ENCODE measurements at regions not wholly inside any gene's neighbourhood (a gene's known extent, or its start where the extent isn't known, plus 50 kb on each side); places are given as distances from the start of the nearest gene placed in this dataset.
"Not testable (repeated sequence)": the region's sequence is repeated elsewhere in the genome, so short reads cannot be mapped to it uniquely, and the experiment has no call there.

DNA sequence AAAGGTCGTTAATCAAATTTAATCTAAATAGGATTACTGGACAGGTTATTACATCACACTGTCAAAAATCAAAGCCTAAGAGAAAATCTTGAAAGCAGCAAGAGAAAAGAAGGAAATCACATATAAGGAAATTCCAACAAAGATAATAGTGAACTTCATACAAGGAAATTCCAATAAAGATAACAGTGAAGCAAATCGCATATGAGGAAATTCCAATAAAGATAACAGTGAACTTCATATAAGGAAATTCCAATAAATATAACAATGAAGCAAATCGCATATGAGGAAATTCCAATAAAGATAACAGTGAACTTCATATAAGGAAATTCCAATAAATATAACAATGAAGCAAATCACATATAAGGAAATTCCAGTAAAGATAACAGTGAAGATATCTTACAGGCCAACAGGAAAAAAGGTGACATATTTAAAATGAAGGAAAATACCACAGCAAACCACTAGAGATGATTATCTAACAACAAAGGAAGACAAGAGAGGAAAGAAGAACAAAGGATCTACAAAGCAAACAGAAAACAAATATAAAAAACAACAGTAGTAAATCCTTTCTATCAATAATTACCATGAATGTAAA is 787.7 kb downstream of the CCDC85A start:
- DNase-seq (ENCODE audit: low read depth in 2 of 2) = no peak

GRCh38 chr2:56981554-56981953 is 797.8 kb downstream of the CCDC85A start:
- DNase-seq (ENCODE audit: low read depth in 2 of 2) = no peak

DNA sequence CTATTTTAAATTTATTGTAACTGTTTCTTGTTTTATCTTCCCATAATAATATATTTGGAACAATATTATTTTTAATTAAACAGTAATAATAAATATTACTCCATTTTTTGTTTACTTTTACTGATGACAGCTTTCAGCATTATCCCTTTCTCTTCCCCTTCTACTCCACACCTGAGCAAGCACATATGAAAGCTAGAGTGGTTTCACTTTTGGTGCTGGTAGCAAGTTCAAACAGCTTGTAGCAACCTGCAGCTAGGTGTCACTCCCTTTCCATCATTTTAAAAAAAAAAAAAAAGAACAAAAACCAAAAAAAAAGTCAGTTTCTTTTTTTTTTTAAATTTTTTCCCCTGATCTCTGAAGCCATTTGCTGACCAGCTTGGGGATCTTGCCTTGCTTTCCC is 801.8 kb downstream of the CCDC85A start:
- no peak for DNase-seq (ENCODE audit: low read depth in 2 of 2)

DNA sequence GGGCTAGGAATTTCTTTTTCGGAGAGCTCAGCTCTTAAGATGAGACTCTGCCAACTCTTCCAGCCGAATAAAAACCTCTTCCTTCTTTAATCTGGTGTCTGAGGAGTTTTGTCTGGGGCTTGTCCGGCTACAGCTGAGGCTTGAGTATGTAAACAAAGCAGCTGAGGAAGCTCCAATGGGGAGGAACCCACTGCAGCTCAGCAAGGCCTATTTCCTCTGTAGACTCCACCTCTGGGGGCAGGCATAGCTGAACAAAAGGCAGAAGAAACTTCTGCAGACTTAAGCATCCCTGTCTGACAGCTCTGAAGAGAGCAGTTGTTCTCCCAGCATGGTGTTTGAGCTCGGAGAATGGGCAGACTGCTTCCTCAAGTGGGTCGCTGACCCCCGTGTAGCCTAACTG is 838.7 kb downstream of the CCDC85A start:
- no peak for DNase-seq (ENCODE audit: low read depth in 2 of 2)

DNA sequence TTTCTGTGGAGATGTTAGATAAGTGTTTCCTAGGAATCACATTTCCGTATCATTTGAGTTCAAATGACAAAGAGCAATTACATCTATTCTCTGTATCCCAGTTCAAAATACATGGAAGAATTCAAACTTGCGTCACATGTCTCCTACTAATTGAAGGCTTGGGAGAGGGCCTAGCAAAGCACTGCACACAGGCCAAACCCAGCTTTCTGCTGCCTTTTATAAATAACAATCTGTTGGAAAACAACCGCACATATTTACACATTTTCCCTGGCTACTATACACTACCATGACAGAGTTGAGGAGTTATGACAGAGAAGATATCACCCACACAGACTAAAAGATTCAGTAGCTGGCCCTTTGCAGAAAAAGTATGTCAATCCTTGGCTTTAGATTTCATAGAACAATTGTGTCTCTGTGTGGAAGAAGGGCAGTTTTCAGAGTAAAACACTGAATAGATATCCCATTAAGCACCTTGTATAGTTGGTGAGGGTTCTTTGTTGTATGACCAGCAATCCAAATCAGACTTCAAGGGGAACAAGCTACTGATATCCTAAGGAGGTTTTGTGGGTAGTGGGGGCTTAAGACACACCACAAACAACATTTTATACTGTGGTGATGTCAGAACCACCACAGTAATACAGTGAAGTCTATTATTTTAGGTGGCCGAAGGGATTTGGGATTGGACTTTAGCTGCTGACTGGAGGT is 861.3 kb downstream of the CCDC85A start:
- no peak for DNase-seq (ENCODE audit: low read depth in 2 of 2)

- no peak for DNase-seq (ENCODE audit: low read depth in 2 of 2)
These were observed 865.5 kb downstream of the CCDC85A start for GRCh38 chr2:57049273-57049672.

- no peak for DNase-seq (ENCODE audit: low read depth in 2 of 2)
These were observed 866.2 kb downstream of the CCDC85A start for GRCh38 chr2:57050007-57050406.

DNA sequence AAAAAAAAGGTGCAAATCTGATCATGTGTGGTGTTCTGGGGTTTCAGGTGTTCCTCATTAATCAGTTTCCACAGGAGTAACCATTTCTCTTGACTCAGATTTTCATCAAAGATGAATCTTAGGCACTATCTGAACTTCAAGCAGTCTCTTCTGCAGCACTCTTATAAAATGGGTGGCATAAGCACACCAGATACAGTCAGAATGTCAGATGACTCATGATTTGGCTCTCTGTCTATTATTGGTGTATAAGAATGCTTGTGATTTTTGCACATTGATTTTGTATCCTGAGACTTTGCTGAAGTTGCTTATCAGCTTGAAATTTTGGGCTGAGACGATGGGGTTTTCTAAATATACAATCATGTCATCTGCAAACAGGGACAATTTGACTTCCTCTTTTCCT is 882.5 kb downstream of the CCDC85A start:
- not testable (repeated sequence) for DNase-seq (ENCODE audit: low read depth in 2 of 2)

DNA sequence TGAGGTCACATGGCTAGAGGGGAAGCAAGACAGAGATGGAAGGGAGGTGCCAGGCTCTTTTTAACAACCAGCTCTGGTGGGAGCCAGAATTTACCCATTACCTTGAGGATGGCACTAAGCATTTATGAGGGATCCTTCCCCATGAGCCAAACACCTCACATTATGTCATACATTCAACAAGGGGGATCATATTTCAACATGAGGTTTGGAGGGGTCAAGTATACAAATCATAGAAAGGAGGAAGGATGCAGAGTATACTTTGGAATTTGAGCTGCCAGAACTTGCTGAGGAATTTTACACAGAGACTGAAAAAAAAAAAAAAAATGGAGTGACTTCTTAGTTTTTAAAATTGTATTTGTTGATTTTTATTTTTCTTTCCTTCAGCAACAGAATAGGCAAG is 891.4 kb downstream of the CCDC85A start:
- no peak for DNase-seq (ENCODE audit: low read depth in 2 of 2)

- DNase-seq (ENCODE audit: low read depth in 2 of 2) = no peak
These were observed 896.2 kb downstream of the CCDC85A start for GRCh38 chr2:57080035-57080434.

DNA sequence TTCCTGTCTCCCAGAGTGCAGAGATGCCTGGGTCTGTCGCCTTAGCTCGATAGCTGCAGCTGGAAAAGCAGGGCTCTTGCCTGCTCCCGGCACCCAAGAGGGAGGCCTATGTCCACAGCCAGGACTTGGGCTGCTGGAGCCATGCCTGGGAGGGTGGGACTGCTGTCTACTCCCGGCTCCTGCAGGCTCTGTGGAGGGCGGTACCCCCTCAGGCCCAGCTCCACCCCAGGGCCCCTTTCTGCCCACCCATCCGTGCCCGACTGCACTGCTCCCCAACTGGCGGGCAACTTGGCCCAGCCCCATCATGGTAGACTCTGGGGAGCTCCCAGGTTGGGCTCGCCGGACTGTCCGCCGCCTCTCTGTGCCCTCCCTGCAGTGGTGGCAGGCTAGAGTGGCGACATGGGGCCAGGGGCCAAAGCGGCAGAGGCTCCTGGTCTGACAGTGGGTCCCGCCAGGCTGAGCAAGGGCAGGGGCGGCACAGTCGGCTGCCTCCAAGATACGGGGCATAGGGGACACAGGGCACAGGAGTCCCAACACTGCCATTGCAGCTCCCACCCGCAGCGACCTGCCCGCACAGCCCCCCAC is 901.0 kb downstream of the CCDC85A start:
- no peak for DNase-seq (ENCODE audit: low read depth in 2 of 2)

DNA sequence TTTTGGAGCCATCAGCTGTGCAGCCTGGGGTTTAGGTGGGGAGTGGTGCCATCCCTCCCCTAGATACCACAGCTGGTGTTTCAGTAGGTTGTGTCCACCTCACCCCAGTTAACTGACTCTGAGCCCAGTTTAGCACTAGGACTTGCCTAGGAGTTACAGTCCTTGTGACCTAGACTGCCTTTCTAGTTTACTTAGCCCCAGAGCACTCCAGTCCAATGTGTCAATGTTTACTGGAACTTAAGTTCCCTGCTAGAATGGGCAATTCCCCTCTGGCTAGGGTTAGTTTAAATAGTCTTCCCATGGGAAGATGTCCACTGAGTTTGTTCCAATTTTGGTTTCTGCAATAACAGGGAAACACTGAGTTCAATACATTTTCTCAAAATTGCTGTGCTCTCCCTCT is 909.2 kb downstream of the CCDC85A start:
- no peak for DNase-seq (ENCODE audit: low read depth in 2 of 2)

GRCh38 chr2:57097855-57098254 is 914.1 kb downstream of the CCDC85A start:
- no peak for DNase-seq (ENCODE audit: low read depth in 2 of 2)

GRCh38 chr2:57100436-57100835 is 916.6 kb downstream of the CCDC85A start:
- no peak for DNase-seq (ENCODE audit: low read depth in 2 of 2)

GRCh38 chr2:57105694-57106093 is 921.9 kb downstream of the CCDC85A start:
- DNase-seq (ENCODE audit: low read depth in 2 of 2) = no peak

DNA sequence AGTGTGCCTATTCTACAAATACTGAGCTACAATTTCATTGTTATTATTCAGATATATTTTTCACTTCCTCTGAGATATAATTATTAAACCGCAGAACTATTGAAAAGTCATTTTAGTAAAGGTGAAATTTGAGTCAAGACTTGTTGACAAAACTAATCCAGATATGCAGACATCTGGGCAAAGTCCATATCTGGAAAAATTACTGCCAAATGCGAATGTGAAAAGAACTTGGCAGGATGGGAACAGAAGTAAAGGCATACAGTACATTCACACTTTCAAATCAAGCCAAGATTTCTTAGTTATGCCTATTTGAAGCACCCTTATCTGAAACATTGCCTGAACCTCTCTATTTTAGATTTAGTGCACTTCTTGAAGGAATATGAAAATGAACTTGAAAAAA is 923.6 kb downstream of the CCDC85A start:
- no peak for DNase-seq (ENCODE audit: low read depth in 2 of 2)

GRCh38 chr2:57111531-57111930 is 927.7 kb downstream of the CCDC85A start:
- DNase-seq (ENCODE audit: low read depth in 2 of 2) = no peak

DNA sequence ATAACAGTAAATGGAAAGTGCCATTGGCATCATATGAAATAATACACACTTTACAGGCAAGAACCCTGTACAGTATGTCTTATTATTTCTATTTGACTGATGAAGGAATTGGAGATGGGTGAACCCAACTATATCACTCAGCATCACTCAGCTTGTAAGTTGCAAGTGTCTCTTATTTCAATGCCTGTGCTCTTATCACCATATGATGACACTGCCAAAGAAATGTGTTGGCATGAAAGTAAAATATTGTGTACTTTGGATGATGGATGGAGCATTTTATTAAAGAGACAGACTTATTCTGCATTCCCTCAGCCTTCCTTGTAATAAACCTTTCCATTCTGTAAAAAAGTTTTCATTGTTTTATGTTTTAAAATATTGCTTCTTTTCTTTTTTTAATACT is 927.5 kb upstream of the VRK2 start:
- DNase-seq (ENCODE audit: low read depth in 2 of 2) = no peak

GRCh38 chr2:57126410-57126809 is 920.2 kb upstream of the VRK2 start:
- DNase-seq (ENCODE audit: low read depth in 2 of 2) = no peak

DNA sequence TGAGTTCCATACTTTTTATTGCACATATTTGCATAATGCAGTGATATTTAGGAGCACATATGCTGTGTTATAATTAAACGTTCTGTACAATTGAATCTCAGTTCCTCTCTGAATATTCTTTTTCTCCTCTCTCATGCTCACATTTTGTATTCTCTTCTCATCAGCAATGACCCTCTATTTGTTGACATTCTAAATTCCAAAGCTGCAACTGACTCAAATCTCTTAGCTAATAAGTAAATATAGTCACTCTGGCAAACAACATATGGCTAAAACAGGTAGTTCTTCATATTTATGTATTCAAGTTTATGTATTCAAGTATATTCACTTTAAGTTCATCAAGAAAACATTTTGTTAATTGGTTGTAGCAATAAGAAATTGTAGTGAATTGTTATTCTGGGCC is 907.4 kb upstream of the VRK2 start:
- no peak for DNase-seq (ENCODE audit: low read depth in 2 of 2)

DNA sequence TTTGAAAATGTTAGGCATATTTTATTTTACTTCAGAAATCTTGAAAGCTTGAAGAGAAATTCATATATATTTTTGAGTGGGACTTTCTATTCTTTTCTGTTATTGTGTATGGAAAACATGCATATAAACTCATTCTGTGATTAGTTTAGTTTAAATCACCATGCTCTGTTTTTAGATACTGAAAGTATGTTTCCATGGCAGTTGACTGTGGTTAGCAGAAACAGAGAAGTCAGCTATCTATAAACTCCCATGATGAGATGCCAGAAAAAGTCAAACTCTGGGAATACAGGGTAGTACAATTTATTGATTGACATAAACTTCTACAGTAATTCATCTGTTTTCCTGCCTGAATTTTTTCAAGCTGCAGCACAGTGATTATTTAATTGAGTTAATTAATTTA is 905.3 kb upstream of the VRK2 start:
- DNase-seq (ENCODE audit: low read depth in 2 of 2) = no peak

DNA sequence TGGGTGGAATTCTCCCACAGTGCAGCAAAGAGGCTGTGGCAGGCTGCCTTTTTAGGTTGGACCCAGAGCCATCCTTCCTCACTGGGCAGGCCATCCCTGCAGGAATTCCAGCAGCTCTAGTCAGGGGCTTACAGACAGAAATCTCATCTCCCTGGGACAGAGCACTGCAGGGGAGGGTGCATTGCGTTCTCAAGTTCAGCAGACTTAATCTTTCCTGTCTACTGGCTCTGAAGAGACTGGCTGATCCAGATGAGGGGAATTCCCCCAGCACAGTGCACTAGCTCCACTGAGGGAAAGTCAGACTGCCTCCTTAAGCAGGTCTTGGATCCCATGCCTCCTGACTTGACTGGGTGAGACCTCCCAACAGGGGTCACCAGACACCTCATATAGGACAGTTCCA is 899.7 kb upstream of the VRK2 start:
- DNase-seq (ENCODE audit: low read depth in 2 of 2) = no peak

- no peak for DNase-seq (ENCODE audit: low read depth in 2 of 2)
These were observed 890.2 kb upstream of the VRK2 start for GRCh38 chr2:57156231-57156924.
